ENCODE measurements at regions not wholly inside any gene's neighbourhood (a gene's known extent, or its start where the extent isn't known, plus 50 kb on each side); places are given as distances from the start of the nearest gene placed in this dataset.
"Not testable (repeated sequence)": the region's sequence is repeated elsewhere in the genome, so short reads cannot be mapped to it uniquely, and the experiment has no call there.

DNA sequence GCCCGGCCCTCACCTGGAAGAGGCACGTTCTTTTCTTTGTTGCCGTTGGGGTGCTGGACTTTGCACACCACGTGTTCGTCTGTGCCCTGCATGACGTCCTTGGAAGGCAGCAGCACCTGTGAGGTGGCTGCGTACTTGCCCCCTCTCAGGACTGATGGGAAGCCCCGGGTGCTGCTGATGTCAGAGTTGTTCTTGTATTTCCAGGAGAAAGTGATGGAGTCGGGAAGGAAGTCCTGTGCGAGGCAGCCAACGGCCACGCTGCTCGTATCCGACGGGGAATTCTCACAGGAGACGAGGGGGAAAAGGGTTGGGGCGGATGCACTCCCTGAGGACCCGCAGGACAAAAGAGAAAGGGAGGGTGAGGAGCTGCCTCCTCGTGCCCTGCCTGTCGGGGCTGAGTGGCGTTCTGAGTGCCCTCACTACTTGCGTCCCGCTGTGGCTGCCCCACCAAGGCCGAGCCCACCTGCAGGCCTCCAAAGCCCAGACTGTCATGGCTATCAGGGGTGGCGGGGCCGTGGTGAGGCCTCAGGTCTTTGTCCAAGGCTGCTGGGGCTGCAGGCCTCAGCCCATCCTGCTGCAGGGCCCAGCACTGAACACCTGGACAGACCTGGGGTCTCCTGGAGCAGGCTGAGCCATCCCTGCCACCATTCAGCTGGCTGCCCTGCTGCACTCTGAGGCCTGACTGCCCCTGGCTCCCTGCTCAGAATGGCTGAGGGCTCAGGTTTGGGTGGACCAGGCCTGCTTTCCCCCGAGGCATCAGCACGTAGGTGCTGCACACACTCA lies 329.7 kb downstream of the TMEM121 start:
- WGBS (ENCODE audit: insufficient coverage, low lambda C conversion rate) = no CpG with 5 or more reads among the region's 28 CpGs
- no peaks in the 10 kb centered on the region for H3K4me1 ChIP-seq (ENCODE audit: control insufficient read depth, insufficient read depth, low read length)
- no peak overlapping the region for H3K4me3 ChIP-seq (ENCODE audit: low read length)
- peaks cover 87% of the 10 kb centered on the region for H3K9me3 ChIP-seq (ENCODE audit: control insufficient read depth, low read depth, low read length)
- DNase-seq = no peak
- no peak overlapping the region for H3K27ac ChIP-seq (ENCODE audit: low read length)
- no peaks in the 10 kb centered on the region for H3K27me3 ChIP-seq (ENCODE audit: control insufficient read depth, insufficient read depth, low read length)
- H3K36me3 ChIP-seq (ENCODE audit: control insufficient read depth, insufficient read depth, low read length) = no peaks in the 10 kb centered on the region

DNA sequence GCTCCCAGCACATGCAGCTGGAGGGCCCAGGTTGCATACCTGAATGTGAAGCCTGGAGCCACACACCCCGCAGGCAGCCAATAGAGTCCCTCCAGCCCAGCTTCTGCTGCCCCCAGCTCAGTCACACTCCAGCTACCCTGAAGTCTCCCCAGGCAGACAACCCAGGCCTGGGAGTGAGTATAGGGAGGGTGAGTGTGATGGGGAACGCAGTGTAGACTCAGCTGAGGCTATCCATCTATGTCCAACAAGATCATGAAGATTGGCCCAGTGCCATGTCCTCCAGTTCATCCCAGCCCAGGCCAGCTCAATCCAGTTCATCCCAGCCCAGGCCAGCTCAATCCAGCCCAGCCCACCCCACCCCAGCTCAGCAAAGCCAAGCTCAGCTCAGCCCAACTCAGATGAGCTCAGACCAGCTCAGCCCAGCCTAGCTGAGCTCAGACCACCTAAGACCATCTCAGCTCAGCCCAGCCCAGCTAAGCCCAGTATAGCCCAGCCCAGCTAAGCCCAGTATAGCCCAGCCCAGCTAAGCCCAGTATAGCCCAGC lies 330.4 kb downstream of the TMEM121 start:
- Histone ChIP-seq H3K4me1 (ENCODE audit: control insufficient read depth, insufficient read depth, low read length) (no peaks in the 10 kb centered on the region), H3K27ac (ENCODE audit: low read length) (no peak overlapping the region), H3K27me3 (ENCODE audit: control insufficient read depth, insufficient read depth, low read length) (no peaks in the 10 kb centered on the region), H3K36me3 (ENCODE audit: control insufficient read depth, insufficient read depth, low read length) (no peaks in the 10 kb centered on the region), H3K9me3 (ENCODE audit: control insufficient read depth, low read depth, low read length) (peaks cover 80% of the 10 kb centered on the region), H3K4me3 (ENCODE audit: low read length) (no peak overlapping the region)
- DNase-seq = no peak
- no CpG with 5 or more reads among the region's 2 CpGs for WGBS (ENCODE audit: insufficient coverage, low lambda C conversion rate)

DNA sequence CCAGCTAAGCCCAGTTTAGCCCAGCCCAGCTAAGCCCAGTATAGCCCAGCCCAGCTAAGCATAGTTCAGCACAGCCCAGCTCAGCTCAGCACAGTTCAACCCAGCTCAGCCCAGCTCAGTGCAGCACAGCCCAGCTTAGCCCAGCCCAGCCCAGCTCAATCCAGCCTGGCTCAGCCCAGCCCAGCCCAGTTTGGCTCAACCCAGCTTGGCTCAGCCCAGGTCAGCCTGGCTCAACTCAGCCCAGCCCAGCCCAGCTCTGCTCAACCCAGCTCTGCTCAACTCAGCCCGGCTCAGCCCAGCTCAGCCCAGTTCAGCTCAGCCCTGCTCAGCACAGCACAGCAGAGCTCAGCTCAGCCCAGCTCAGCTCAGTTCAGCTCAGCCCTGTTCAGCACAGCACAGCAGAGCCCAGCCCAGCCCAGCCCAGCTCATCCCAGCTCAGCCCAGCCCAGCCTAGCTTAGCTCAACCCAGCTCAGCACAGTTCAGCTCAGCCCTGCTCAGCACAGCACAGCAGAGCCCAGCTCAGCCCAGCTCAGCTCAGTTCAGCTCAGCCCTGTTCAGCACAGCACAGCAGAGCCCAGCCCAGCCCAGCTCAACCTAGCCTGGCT lies 330.9 kb downstream of the TMEM121 start:
- Histone ChIP-seq H3K36me3 (ENCODE audit: control insufficient read depth, insufficient read depth, low read length) (no peaks in the 10 kb centered on the region), H3K9me3 (ENCODE audit: control insufficient read depth, low read depth, low read length) (peaks cover 74% of the 10 kb centered on the region), H3K4me1 (ENCODE audit: control insufficient read depth, insufficient read depth, low read length) (no peaks in the 10 kb centered on the region), H3K27ac (ENCODE audit: low read length) (no peak overlapping the region), H3K27me3 (ENCODE audit: control insufficient read depth, insufficient read depth, low read length) (no peaks in the 10 kb centered on the region), H3K4me3 (ENCODE audit: low read length) (no peak overlapping the region)
- no peak for DNase-seq
- WGBS (ENCODE audit: insufficient coverage, low lambda C conversion rate) = no CpG with 5 or more reads among the region's 1 CpG

DNA sequence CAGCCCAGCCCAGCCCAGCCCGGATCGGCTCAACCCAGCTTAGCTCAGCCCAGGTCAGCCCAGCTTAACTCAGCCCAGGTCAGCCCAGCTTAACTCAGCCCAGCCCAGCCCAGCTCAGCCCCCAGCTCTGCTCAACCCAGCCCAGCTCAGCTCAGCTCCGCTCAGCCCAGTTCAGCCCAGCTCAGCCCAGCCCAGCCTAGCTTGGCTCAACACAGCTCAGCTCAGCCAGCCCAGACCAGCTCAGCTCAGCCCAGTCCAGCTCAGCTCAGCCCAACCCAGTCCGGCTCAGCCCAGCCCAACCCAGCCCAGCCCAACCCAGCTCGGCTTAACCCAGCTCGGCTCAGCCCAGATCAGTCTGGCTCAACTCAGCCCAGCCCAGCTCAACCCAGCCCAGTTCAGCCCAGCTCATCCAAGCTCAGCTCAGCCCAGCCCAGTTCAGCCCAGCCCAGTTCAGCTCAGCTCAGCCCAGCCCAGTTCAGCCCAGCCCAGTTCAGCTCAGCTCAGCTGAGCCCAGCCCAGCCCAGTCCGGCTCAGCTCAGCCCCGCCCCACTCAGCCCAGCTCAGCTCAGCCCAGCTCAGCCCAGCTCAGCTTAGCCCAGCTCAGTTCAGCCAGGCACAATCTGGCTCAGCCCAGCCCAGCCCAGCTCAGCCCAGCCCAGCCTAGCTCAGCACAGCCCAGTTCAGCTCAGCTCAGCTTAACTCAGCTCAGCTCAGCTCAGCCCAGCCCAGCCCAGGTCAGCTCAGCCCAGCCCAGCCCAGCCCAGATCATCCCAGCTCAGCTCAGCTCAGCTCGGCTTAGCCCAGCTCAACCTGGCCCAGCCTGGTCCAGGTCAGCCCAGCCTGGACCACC lies 331.7 kb downstream of the TMEM121 start:
- no peak for DNase-seq
- peaks cover 69% of the 10 kb centered on the region for H3K9me3 ChIP-seq (ENCODE audit: control insufficient read depth, low read depth, low read length)
- WGBS (ENCODE audit: insufficient coverage, low lambda C conversion rate) = no CpG with 5 or more reads among the region's 9 CpGs
- H3K4me1 ChIP-seq (ENCODE audit: control insufficient read depth, insufficient read depth, low read length) = no peaks in the 10 kb centered on the region
- H3K27ac ChIP-seq (ENCODE audit: low read length) = no peak overlapping the region
- no peak overlapping the region for H3K4me3 ChIP-seq (ENCODE audit: low read length)
- H3K36me3 ChIP-seq (ENCODE audit: control insufficient read depth, insufficient read depth, low read length) = no peaks in the 10 kb centered on the region
- no peaks in the 10 kb centered on the region for H3K27me3 ChIP-seq (ENCODE audit: control insufficient read depth, insufficient read depth, low read length)

DNA sequence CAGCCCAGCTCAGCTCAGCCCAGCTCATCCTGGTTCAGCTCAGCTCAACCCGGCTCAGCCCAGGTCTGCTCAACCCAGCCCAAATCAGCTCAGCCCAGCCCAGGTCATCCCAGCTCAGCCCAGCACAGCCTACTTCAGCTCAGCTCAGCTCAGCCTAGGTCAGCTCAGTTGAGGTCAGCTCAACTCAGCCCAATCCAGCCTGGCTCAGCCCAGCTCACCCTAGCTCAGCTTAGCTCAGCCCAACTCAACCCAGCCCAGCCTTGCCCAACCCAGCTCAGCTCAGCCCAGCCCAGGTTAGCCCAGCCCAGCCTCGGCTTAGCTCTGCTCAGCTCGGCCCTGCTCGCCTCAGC lies 332.3 kb downstream of the TMEM121 start:
- no peak for DNase-seq

DNA sequence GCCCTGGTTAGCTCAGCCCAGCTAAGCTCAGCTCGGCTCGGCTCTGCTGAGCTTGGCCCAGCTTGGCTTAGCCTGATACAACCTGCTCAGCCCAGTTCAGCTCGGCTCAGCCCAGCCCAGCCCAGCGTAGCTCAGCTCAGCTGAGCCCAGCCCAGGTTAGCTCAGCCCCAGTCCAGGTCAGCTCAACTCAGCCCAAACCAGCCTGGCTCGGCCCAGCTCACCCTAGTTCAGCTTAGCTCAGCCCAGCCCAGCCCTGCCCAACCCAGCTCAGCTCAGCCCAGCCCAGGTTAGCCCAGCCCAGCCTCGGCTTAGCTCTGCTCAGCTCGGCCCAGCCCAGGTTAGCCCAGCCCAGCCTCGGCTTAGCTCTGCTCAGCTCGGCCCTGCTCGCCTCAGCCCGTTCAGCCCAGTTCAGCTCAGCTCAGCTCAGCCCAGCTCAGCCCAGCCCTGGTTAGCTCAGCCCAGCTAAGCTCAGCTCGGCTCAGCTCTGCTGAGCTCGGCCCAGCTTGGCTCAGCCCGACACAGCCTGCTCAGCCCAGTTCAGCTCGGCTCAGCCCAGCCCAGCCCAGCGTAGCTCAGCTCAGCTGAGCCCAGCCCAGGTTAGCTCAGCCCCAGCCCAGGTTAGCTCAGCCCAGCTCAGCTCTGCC lies 332.8 kb downstream of the TMEM121 start:
- H3K4me1 ChIP-seq (ENCODE audit: control insufficient read depth, insufficient read depth, low read length); H3K4me3 ChIP-seq (ENCODE audit: low read length); H3K36me3 ChIP-seq (ENCODE audit: control insufficient read depth, insufficient read depth, low read length); H3K27me3 ChIP-seq (ENCODE audit: control insufficient read depth, insufficient read depth, low read length); DNase-seq; H3K27ac ChIP-seq (ENCODE audit: low read length): not testable (repeated sequence)
- WGBS (ENCODE audit: insufficient coverage, low lambda C conversion rate) = no CpG with 5 or more reads among the region's 16 CpGs
- peaks cover 69% of the 10 kb centered on the region for H3K9me3 ChIP-seq (ENCODE audit: control insufficient read depth, low read depth, low read length)

More for the DNA sequence above, 332.3 kb downstream of the TMEM121 start:
- Histone ChIP-seq H3K9me3 (ENCODE audit: control insufficient read depth, low read depth, low read length) (peaks cover 69% of the 10 kb centered on the region), H3K4me3 (ENCODE audit: low read length) (no peak overlapping the region), H3K4me1 (ENCODE audit: control insufficient read depth, insufficient read depth, low read length) (no peaks in the 10 kb centered on the region), H3K27me3 (ENCODE audit: control insufficient read depth, insufficient read depth, low read length) (no peaks in the 10 kb centered on the region), H3K36me3 (ENCODE audit: control insufficient read depth, insufficient read depth, low read length) (no peaks in the 10 kb centered on the region), H3K27ac (ENCODE audit: low read length) (no peak overlapping the region)
- no CpG with 5 or more reads among the region's 4 CpGs for WGBS (ENCODE audit: insufficient coverage, low lambda C conversion rate)

DNA sequence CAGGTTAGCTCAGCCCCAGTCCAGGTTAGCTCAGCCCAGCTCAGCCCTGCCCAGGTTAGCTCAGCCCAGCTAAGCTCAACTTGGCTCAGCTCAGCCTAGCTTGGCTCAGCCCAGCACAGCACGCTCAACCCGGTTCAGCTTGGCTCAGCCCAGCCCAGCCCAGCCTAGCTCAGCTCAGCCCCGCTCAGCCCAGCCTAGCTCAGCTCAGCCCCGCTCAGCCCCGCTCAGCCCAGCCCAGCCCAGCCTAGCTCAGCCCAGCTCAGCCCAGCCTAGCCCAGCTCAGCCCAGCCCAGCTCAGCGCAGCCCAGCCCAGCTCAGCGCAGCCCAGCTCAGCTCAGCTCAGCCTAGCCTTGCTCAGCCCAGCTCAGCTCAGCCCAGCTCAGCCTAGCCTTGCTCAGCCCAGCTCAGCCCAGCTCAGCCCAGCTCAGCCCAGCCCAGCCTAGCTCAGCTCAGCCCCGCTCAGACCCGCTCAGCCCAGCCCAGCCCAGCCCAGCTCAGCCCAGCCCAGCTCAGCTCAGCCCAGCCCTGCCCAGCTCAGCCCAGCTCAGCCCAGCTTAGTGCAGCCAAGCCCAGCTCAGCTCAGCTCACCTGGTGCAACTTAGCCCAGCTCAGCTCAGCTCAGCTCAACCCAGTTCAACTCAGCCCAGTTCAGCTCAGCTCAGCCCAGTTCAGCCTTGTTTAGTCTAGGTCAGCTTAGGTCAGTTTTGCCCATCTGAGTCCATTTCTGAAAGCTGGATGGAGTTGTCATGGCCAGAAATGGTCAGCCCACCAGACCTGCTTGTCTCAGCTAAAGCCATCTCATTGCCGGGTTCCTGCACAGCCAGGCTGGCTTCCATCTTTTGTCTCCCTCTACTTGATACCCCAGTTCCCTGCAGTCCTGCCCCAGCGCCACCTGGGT lies 333.6 kb downstream of the TMEM121 start:
- Histone ChIP-seq H3K9me3 (ENCODE audit: control insufficient read depth, low read depth, low read length) (peaks cover 69% of the 10 kb centered on the region), H3K4me3 (ENCODE audit: low read length) (no peak overlapping the region), H3K36me3 (ENCODE audit: control insufficient read depth, insufficient read depth, low read length) (no peaks in the 10 kb centered on the region), H3K27me3 (ENCODE audit: control insufficient read depth, insufficient read depth, low read length) (no peaks in the 10 kb centered on the region), H3K4me1 (ENCODE audit: control insufficient read depth, insufficient read depth, low read length) (no peaks in the 10 kb centered on the region), H3K27ac (ENCODE audit: low read length) (no peak overlapping the region)
- no peak for DNase-seq
- WGBS (ENCODE audit: insufficient coverage, low lambda C conversion rate) = no CpG with 5 or more reads among the region's 11 CpGs

DNA sequence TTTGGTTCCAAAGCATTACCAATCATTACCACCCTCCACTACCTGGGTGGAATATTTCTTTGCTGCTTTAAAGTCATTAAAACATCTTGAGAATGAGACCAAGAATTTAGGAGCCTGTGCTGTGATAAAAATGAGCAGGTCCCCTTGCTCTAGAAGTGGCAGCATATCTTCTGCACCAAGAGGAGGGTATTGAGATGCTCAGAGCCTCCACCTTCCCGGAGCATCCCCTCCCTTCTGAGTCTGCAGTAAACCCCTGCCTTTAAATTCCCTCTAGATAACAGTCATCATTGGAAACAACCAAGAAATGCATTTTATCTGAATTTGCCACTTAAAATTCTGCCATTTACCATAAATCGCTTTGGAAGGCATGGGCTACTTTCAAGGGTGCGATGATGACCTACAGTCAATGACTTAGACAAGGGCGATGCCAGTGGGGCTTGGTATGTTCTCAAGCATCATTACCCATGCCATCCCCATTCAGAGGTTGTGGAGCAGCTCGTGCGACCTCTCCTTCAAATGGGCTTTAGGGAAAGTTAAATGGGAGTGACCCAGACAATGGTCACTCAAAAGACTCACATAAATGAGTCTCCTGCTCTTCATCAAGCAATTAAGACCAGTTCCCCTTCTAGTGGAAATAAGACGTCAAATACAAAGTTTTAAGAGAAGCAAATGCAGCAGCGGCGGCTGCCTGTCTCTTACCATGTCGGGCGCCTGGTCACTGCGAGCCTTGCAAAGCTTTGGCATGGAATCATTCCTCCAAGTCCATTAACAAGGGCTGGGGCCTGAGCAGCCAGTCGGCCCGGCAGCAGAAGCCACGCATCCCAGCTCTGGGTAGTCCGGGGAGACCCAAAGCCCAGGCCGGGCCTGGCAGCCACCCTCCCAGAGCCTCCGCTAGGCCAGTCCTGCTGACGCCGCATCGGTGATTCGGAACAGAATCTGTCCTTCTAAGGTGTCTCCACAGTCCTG lies 334.5 kb downstream of the TMEM121 start:
- WGBS (ENCODE audit: insufficient coverage, low lambda C conversion rate) = no CpG with 5 or more reads among the region's 22 CpGs
- no peaks in the 10 kb centered on the region for H3K36me3 ChIP-seq (ENCODE audit: control insufficient read depth, insufficient read depth, low read length)
- peaks cover 70% of the 10 kb centered on the region for H3K9me3 ChIP-seq (ENCODE audit: control insufficient read depth, low read depth, low read length)
- no peaks in the 10 kb centered on the region for H3K27me3 ChIP-seq (ENCODE audit: control insufficient read depth, insufficient read depth, low read length)
- H3K27ac ChIP-seq (ENCODE audit: low read length) = no peak overlapping the region
- no peak for DNase-seq
- no peak overlapping the region for H3K4me3 ChIP-seq (ENCODE audit: low read length)
- H3K4me1 ChIP-seq (ENCODE audit: control insufficient read depth, insufficient read depth, low read length) = no peaks in the 10 kb centered on the region

DNA sequence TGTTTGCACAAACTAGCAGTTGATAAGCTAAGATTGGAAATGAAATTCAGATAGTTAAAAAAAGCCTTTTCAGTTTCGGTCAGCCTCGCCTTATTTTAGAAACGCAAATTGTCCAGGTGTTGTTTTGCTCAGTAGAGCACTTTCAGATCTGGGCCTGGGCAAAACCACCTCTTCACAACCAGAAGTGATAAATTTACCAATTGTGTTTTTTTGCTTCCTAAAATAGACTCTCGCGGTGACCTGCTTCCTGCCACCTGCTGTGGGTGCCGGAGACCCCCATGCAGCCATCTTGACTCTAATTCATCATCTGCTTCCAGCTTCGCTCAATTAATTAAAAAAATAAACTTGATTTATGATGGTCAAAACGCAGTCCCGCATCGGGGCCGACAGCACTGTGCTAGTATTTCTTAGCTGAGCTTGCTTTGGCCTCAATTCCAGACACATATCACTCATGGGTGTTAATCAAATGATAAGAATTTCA lies 335.6 kb downstream of the TMEM121 start:
- Histone ChIP-seq H3K9me3 (ENCODE audit: control insufficient read depth, low read depth, low read length) (peaks cover 72% of the 10 kb centered on the region), H3K36me3 (ENCODE audit: control insufficient read depth, insufficient read depth, low read length) (no peaks in the 10 kb centered on the region), H3K27ac (ENCODE audit: low read length) (no peak overlapping the region), H3K4me1 (ENCODE audit: control insufficient read depth, insufficient read depth, low read length) (no peaks in the 10 kb centered on the region), H3K27me3 (ENCODE audit: control insufficient read depth, insufficient read depth, low read length) (no peaks in the 10 kb centered on the region), H3K4me3 (ENCODE audit: low read length) (no peak overlapping the region)
- no peak for DNase-seq
- WGBS (ENCODE audit: insufficient coverage, low lambda C conversion rate) = no CpG with 5 or more reads among the region's 11 CpGs

Measured in large intestine (tissue), 3 donors.